ENCODE measurements at regions not wholly inside any gene's neighbourhood (a gene's known extent, or its start where the extent isn't known, plus 50 kb on each side); places are given as distances from the start of the nearest gene placed in this dataset.
A peak's percentile ranks its signal among the peaks of the same experiment; 100 is the strongest.

- DNase-seq = no peak
These were observed 65.9 kb upstream of the MANEA start for GRCh38 chr6:95511404-95511803.

GRCh38 chr6:95515975-95516374 is 61.4 kb upstream of the MANEA start:
- DNase-seq = no peak

GRCh38 chr6:95517004-95517403 is 60.3 kb upstream of the MANEA start:
- DNase-seq = no peak

DNA sequence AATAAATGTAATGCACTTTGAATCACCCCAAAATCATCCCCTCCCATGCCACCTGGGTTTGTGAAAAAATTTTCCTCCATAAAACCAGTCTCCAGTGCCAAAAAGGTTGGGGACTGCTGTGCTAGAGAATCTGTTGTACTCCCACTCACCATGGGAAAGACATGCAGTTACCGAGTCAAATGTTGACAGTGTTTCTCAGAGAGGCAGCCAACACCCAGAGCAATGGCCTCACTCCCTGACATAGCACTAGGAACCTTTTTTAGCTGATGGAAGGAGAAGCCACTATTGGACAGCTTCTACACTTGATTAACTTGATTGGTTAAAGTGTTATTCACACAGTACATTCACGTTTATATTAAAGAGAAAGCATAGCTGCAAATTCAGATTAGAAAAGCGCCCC is 59.8 kb upstream of the MANEA start:
- no peak for DNase-seq

GRCh38 chr6:95518630-95519227 is 58.6 kb upstream of the MANEA start:
- DNase-seq = peak; percentile 48

DNA sequence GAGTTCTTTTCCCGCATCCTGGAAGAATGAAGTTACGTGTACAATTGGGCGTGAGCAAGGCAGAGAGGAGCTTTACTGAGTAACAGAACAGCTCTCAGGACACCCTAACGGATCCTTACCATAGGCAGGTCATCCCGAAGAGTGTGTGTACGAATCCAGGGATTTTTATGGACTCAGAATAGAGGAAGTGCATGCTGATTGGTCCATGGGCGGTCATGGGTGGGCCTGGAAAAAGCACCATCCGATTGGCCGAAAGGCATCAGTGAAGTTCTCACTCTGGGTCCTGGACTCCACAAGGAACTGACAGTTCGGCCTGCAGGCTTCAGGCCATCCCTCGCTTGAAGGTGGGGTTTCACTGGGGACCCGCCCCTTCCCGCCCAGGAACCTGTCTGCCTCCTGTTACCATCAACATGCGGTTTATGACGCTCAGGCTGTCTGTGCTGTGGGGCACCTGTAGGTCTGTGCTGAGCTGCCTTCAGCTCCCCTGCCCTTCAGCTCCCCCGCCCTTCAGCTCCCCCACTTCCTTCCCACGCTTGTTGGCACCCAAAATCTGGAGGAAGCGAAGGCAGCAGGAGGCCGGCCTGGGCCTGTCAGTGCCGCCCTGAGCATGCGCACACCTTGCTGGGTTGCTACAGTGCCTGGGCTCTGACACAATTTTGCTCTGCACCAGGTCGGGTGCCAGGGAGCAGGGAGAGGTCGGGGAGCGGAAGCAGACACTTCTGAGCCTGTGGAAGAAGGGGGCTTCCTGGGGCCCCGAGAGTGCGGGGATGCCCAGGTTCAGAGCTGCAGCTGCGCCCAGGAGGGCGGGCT is 57.9 kb upstream of the MANEA start:
- DNase-seq = peak; percentile 93

DNA sequence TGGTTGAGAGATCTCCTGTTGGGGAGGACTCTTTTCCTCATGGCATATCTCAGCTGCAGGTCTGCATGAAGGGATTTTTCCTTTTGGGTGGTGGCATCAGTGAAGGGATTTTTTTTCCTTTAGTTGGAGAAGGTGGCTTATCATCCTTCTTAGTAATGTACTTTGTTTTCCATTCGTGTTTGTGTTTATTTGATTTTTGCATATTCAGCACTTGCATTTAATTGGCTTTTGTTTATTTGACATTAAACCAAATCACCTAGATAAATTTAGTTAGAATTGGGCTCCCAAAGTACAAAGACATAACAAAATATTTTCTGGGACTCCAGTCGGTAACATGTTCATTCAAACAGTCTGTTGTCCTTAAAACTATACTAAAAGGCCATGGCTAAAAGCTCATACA is 56.2 kb upstream of the MANEA start:
- no peak for DNase-seq
